Progenitor cell of endocrine pancreas (in vitro differentiated cells): ENCODE measurements at regions not wholly inside any gene's neighbourhood (a gene's known extent, or its start where the extent isn't known, plus 50 kb on each side); places are given as distances from the start of the nearest gene placed in this dataset.

Source experiments
- DNase-seq: peaks from one replicate; pipeline ENCODE4 v3.0.0; 2021; ENCODE audit warnings: low spot score; ENCODE audit not compliant: unreplicated experiment
- H3K27ac Mint-ChIP-seq: 2 replicates; pipeline ENCODE4 v1.8.0; 2021; ENCODE audit warnings: mild to moderate bottlenecking, moderate library complexity, mixed read lengths
- H3K27me3 Mint-ChIP-seq: 2 replicates; pipeline ENCODE4 v1.8.0; 2021; ENCODE audit warnings: mixed read lengths
- H3K36me3 Mint-ChIP-seq: 2 replicates; pipeline ENCODE4 v1.8.0; 2022; ENCODE audit warnings: mixed read lengths; ENCODE audit not compliant: insufficient read depth
- H3K4me1 Mint-ChIP-seq: 2 replicates; pipeline ENCODE4 v1.8.0; 2021; ENCODE audit warnings: low read depth, mixed read lengths
- H3K4me3 Mint-ChIP-seq: 2 replicates; pipeline ENCODE4 v1.8.0; 2021; ENCODE audit warnings: low read depth, mild to moderate bottlenecking, moderate library complexity, mixed read lengths
- H3K9me3 Mint-ChIP-seq: 2 replicates; pipeline ENCODE4 v1.8.0; 2021; ENCODE audit warnings: low read depth, mixed read lengths
- TF ChIP-seq, protein P1 (sequence below): fragments of 200-600 bp; sonication (generic); IDR thresholded peaks from one replicate; pipeline ENCODE4 v1.5.0; 2021; ENCODE audit warnings: antibody characterized with exemption, mild to moderate bottlenecking; ENCODE audit not compliant: unreplicated experiment

DNA sequence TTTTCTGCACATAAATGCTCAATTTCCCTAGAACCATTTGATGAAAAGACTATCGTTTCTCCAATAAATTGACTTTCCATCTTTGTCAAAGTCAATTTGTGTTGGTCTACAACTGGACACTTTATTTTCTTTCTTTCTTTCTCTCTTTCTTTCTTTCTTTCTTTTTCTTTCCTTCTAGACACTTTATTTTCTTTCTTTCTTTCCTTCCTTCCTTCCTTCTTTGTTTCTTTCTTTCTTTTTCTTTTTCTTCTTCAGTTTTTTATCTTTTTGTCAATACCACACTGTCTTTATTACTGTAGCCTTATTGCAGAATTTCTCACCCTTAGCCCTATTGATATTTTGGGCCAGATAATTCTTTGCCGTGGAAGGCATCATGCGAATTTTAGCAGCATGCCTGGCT, 73.5 kb downstream of the FASLG start:
- H3K4me1 Mint-ChIP-seq = no peaks in the 10 kb centered on the region
- TF ChIP-seq, protein P1, sequence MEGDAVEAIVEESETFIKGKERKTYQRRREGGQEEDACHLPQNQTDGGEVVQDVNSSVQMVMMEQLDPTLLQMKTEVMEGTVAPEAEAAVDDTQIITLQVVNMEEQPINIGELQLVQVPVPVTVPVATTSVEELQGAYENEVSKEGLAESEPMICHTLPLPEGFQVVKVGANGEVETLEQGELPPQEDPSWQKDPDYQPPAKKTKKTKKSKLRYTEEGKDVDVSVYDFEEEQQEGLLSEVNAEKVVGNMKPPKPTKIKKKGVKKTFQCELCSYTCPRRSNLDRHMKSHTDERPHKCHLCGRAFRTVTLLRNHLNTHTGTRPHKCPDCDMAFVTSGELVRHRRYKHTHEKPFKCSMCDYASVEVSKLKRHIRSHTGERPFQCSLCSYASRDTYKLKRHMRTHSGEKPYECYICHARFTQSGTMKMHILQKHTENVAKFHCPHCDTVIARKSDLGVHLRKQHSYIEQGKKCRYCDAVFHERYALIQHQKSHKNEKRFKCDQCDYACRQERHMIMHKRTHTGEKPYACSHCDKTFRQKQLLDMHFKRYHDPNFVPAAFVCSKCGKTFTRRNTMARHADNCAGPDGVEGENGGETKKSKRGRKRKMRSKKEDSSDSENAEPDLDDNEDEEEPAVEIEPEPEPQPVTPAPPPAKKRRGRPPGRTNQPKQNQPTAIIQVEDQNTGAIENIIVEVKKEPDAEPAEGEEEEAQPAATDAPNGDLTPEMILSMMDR = no peak
- H3K9me3 Mint-ChIP-seq = peaks cover 22% of the 10 kb centered on the region
- H3K27ac Mint-ChIP-seq = no peak overlapping the region
- no peaks in the 10 kb centered on the region for H3K27me3 Mint-ChIP-seq
- DNase-seq = no peak
- no peak overlapping the region for H3K4me3 Mint-ChIP-seq
- H3K36me3 Mint-ChIP-seq = no peaks in the 10 kb centered on the region

DNA sequence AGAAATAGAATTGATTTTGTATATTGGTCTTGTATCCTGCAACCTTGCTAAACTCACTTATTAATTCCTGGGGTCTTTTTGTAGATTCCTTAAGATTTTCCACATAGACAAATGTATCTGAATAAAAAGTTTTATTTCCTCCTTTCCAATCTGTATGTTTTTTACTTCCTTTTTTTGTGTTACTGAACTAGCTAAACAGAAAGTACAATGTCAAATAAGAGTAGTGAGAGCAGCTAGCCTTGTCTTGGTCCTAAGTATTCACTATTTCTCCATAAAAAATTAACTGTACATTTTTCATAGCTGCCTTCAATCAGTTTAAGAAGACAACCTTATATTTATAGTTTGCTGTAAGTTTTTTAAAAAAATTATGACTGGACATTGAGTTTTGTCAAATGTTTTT, 74.9 kb downstream of the FASLG start:
- Mint-ChIP-seq H3K27me3 (no peaks in the 10 kb centered on the region), H3K4me1 (no peaks in the 10 kb centered on the region), H3K4me3 (no peak overlapping the region), H3K27ac (no peak overlapping the region), H3K9me3 (peaks cover 11% of the 10 kb centered on the region), H3K36me3 (no peaks in the 10 kb centered on the region)
- TF ChIP-seq, protein P1 = no peak
- no peak for DNase-seq

DNA sequence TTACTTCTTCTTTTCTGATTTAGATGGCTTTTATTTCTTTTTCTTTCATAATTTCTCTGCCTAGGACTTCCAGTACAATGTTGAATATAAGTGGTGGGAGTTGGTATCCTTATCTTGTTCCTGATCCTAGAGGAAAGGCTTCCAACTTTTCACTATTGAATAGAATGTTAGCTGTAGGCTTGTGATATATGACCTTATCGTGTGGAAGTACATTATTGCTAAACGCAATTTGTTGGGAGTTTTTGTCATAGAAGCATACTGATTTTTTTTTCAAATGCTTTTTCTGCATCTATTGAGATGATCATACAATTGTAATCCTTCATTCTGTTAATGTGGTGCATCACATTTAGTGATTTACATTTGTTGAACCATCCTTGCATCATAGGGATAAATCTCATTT, 79.5 kb downstream of the FASLG start:
- no peak for DNase-seq
- TF ChIP-seq, protein P1 = no peak
- Mint-ChIP-seq H3K36me3 (no peaks in the 10 kb centered on the region), H3K27ac (no peak overlapping the region), H3K4me3 (no peak overlapping the region), H3K27me3 (no peaks in the 10 kb centered on the region), H3K4me1 (no peaks in the 10 kb centered on the region), H3K9me3 (no peaks in the 10 kb centered on the region)

DNA sequence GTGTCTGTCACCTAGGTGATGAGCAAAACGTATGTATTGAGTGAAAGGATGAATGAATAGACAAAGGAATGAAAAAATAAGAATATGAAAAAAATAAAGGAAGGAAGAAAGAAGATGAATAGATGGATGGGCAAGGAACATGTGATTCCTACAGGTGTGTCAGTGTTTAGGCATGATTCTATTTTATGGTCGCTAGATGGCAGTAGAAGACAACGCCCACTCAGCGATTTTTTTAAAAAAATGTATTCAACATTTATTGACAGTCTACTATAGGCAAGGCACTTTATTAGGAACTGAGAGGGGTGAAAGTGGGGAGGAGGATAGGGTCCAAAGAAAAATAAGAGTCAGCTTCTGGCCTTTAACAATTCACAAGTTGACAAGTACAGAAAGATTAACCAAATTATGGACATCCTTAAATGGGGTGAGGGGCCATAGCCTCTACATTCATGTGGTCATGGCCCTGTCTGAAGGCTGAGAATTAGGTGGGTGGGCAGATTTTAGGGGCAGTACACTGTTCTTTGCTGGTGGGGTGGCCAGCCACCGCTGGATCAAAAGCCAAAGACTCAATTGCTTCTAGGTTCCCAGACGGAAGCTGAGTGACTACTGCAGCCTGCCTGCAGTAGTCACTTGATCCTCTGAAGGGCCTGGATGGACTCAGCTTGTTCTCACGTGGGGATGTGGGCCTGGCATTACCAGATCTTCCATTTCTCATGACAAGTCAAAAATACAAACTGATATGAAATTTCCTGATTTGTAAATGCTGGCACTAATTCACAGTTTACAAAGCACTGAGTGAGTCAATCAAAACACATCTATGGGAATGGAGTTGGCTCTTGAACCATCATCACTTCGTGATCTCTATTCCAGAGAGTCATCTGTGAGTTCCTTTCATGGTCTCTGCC, 83.9 kb downstream of the FASLG start:
- no peak overlapping the region for H3K27ac Mint-ChIP-seq
- no peaks in the 10 kb centered on the region for H3K4me1 Mint-ChIP-seq
- TF ChIP-seq, protein P1 = peak; percentile 81
- no peak for DNase-seq
- no peaks in the 10 kb centered on the region for H3K27me3 Mint-ChIP-seq
- no peaks in the 10 kb centered on the region for H3K9me3 Mint-ChIP-seq
- H3K36me3 Mint-ChIP-seq = no peaks in the 10 kb centered on the region
- no peak overlapping the region for H3K4me3 Mint-ChIP-seq

DNA sequence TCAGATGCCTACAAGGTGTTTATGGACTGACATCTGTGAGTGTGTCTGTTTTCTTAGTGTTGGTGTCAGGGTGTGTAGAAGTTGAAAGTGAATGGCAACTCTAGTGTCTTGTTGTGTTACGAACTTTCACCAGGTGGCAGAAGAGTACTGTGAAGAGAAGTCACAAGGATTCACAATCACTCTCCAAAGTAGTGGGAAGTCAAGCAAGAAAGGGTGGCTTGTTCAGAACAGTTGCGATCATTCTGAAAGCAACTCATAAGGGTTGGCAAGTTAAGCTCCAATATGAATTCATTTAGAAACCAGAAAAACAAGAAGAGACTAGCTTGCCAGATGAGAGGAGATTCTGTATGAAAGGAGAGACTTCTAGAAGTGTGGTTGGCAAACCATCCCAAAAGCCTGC, 86.1 kb downstream of the FASLG start:
- H3K27ac Mint-ChIP-seq = no peak overlapping the region
- no peaks in the 10 kb centered on the region for H3K27me3 Mint-ChIP-seq
- H3K36me3 Mint-ChIP-seq = no peaks in the 10 kb centered on the region
- no peak for DNase-seq
- TF ChIP-seq, protein P1 = peak; percentile 71
- H3K9me3 Mint-ChIP-seq = no peaks in the 10 kb centered on the region
- no peak overlapping the region for H3K4me3 Mint-ChIP-seq
- H3K4me1 Mint-ChIP-seq = no peaks in the 10 kb centered on the region
